Activated CD4-positive, alpha-beta T cell treated with anti-CD3 and anti-CD28 coated beads, Interleukin-2, amount 10 ng/mL, durations not matched to agents 24 days and 14 days (primary cell): ENCODE measurements at regions not wholly inside any gene's neighbourhood (a gene's known extent, or its start where the extent isn't known, plus 50 kb on each side); places are given as distances from the start of the nearest gene placed in this dataset.

Source experiments
- DNase-seq: peaks from one replicate; pipeline ENCODE4 v3.0.0; 2022
- H3K27ac Mint-ChIP-seq: one replicate; pipeline ENCODE4 v1.8.0; 2022; ENCODE audit warnings: mild to moderate bottlenecking, mixed read lengths
- H3K27me3 Mint-ChIP-seq: one replicate; pipeline ENCODE4 v1.8.0; 2022; ENCODE audit warnings: mixed read lengths
- H3K36me3 Mint-ChIP-seq: one replicate; pipeline ENCODE4 v1.8.0; 2022; ENCODE audit warnings: low read depth, mild to moderate bottlenecking, mixed read lengths
- H3K4me1 Mint-ChIP-seq: one replicate; pipeline ENCODE4 v1.8.0; 2021; ENCODE audit warnings: mixed read lengths
- H3K4me3 Mint-ChIP-seq: one replicate; pipeline ENCODE4 v1.8.0; 2022; ENCODE audit warnings: mild to moderate bottlenecking, moderate library complexity, mixed read lengths
- H3K9me3 Mint-ChIP-seq: one replicate; pipeline ENCODE4 v1.8.0; 2021; ENCODE audit warnings: mixed read lengths
- intact Hi-C: fragments of 100-400 bp; cut with micrococcal nuclease; formaldehyde crosslinking; loops from one replicate; pipeline ENCODE4 v1.15.1; 2023

GRCh38 chr4:176883108-176883550 lies 90.4 kb upstream of the VEGFC start:
- Mint-ChIP-seq H3K4me3 (no peak overlapping the region), H3K9me3 (no peaks in the 10 kb centered on the region), H3K4me1 (no peaks in the 10 kb centered on the region), H3K36me3 (no peaks in the 10 kb centered on the region), H3K27me3 (peaks cover 2% of the 10 kb centered on the region), H3K27ac (no peak overlapping the region)
- no peak for DNase-seq
- intact Hi-C loops: no loop called here

DNA sequence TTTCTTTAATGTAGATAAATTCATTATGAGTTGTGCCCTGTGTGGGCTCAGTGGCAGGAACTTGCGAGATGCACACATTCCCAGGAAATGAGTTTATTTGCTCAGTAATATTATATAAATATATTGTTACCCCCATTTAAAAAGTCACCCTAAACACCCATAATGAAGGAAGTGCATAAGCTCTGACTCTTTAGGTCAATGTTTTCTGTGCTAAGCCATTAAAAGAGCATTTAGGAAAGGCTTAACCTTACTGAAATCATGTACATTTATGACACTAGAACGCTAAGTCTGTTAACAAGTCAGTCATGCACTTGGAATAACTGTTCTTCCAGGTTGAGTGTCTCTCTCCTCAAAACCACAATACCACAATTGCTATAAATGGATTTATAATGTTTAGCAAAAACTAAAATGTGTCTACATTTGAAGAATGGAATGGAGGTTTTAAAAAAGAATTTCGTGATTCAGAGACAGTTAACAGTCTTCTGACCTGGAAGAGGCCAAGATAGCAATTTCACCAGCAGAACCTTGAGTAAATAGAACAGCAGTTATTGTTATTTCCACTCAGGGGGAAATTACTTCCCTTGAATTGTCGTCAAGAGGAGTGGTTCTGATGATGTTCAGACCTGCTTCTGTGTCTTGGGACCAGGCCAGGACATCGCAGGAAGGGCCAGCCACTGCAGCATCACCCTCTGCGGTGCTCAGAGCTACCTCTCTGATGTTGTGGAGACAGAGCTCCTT lies 91.1 kb upstream of the VEGFC start:
- intact Hi-C loops: no loop called here
- no peak overlapping the region for H3K4me3 Mint-ChIP-seq
- no peaks in the 10 kb centered on the region for H3K36me3 Mint-ChIP-seq
- no peak for DNase-seq
- no peak overlapping the region for H3K27ac Mint-ChIP-seq
- no peaks in the 10 kb centered on the region for H3K4me1 Mint-ChIP-seq
- H3K27me3 Mint-ChIP-seq: peaks cover 2% of the 10 kb centered on the region
- H3K9me3 Mint-ChIP-seq: no peaks in the 10 kb centered on the region

GRCh38 chr4:176885224-176885623 lies 92.5 kb upstream of the VEGFC start:
- intact Hi-C loops: no loop called here
- H3K27me3 Mint-ChIP-seq: peaks cover 4% of the 10 kb centered on the region
- H3K4me1 Mint-ChIP-seq: no peaks in the 10 kb centered on the region
- DNase-seq: no peak
- no peak overlapping the region for H3K4me3 Mint-ChIP-seq
- no peaks in the 10 kb centered on the region for H3K9me3 Mint-ChIP-seq
- no peak overlapping the region for H3K27ac Mint-ChIP-seq
- H3K36me3 Mint-ChIP-seq: no peaks in the 10 kb centered on the region

DNA sequence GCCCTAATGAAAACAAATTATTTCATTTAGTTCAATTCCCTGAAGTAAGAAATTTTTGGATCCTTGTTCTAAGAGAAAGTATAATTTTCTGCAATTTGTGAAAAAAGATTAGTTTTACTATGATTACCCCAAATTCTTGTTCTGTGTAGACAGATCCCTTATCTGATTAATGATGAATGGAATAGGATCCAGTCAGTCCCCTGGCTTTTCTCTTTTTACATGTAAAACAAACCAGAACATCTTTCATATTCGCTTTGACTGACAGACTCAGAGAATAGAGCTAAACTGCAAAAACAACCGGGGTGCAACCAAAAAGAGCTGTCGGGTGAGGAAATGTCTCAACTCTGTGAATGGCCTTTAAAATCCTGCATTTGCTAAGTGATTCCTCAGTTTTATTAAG lies 93.4 kb upstream of the VEGFC start:
- Mint-ChIP-seq H3K4me3 (no peak overlapping the region), H3K36me3 (no peaks in the 10 kb centered on the region), H3K9me3 (no peaks in the 10 kb centered on the region), H3K27ac (no peak overlapping the region), H3K27me3 (peaks cover 4% of the 10 kb centered on the region), H3K4me1 (no peaks in the 10 kb centered on the region)
- intact Hi-C loops: no loop called here
- no peak for DNase-seq

DNA sequence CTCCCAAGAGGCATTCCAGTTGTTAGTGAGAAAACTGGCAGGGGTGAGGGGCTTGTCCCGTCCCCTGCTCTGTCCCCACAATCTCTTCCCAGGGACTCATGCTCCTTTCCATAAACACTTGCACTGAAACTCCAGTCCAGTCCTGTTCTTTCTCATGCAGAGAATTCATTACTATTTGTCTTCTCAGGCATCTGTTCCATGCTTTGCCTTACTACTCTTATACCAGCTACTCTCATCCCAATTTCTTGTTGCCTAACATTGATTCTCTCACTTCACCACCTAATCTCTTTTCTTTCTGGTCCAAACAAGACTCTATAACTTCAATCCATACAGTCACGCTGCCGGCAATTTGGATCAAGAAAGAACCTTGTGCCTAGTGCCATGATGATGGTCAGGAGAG lies 97.1 kb upstream of the VEGFC start:
- Mint-ChIP-seq H3K27ac (no peak overlapping the region), H3K9me3 (no peaks in the 10 kb centered on the region), H3K4me3 (no peak overlapping the region), H3K27me3 (peaks cover 6% of the 10 kb centered on the region), H3K4me1 (no peaks in the 10 kb centered on the region), H3K36me3 (no peaks in the 10 kb centered on the region)
- no peak for DNase-seq
- intact Hi-C loops: no loop called here

DNA sequence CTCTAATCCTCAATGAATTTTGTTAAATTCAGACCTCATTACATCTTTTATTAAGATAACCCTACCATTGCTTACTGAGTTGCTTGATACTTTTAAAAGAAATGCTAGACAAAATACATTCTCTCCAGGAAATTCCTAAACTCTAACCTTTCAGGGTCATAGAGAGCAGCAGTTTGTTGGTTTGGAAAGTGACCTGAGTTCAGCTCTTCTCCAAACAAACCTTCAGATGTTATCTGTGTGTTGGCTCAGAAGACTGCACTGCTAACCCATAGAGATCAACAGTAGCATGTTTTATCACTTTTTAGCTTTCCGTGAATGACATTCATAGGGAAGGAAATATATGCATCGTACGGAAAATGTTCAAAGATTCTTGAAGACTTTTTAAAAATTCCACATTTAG lies 101.8 kb upstream of the VEGFC start:
- H3K9me3 Mint-ChIP-seq: no peaks in the 10 kb centered on the region
- H3K27ac Mint-ChIP-seq: no peak overlapping the region
- H3K4me1 Mint-ChIP-seq: no peaks in the 10 kb centered on the region
- intact Hi-C loops: no loop called here
- no peak overlapping the region for H3K4me3 Mint-ChIP-seq
- no peak for DNase-seq
- H3K27me3 Mint-ChIP-seq: peaks cover 21% of the 10 kb centered on the region
- no peaks in the 10 kb centered on the region for H3K36me3 Mint-ChIP-seq

- Mint-ChIP-seq H3K9me3 (no peaks in the 10 kb centered on the region), H3K27ac (no peak overlapping the region), H3K4me1 (peaks cover 2% of the 10 kb centered on the region), H3K36me3 (no peaks in the 10 kb centered on the region), H3K4me3 (no peak overlapping the region), H3K27me3 (peaks cover 19% of the 10 kb centered on the region)
- no peak for DNase-seq
- intact Hi-C loops: no loop called here
Observed at GRCh38 chr4:176896211-176896610, 103.5 kb upstream of the VEGFC start.

DNA sequence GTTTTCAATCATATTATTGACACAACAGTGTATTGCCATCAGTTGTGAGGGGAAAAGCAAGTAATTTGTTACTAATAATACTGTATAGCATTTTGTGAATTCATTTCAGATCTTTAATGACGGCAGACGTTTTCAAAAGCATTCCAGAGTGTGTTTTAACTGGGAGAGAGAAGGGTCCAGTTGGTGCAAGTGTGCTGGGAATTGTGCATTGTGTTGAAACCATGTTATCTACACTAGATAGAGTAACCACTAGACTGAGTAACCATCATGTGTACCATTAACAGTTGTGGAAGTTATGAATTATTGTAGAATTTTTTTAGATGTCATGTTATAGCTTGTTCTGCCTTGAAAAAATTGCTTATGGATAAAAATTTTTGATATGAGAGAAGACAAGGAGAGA lies 104.5 kb upstream of the VEGFC start:
- peaks cover 2% of the 10 kb centered on the region for H3K4me1 Mint-ChIP-seq
- no peak overlapping the region for H3K4me3 Mint-ChIP-seq
- H3K9me3 Mint-ChIP-seq: no peaks in the 10 kb centered on the region
- DNase-seq: no peak
- peaks cover 19% of the 10 kb centered on the region for H3K27me3 Mint-ChIP-seq
- H3K36me3 Mint-ChIP-seq: no peaks in the 10 kb centered on the region
- H3K27ac Mint-ChIP-seq: no peak overlapping the region
- intact Hi-C loops: no loop called here

GRCh38 chr4:176898791-176899190 lies 106.1 kb upstream of the VEGFC start:
- Mint-ChIP-seq H3K4me3 (no peak overlapping the region), H3K27ac (no peak overlapping the region), H3K27me3 (peaks cover 19% of the 10 kb centered on the region), H3K4me1 (peaks cover 10% of the 10 kb centered on the region), H3K9me3 (no peaks in the 10 kb centered on the region), H3K36me3 (no peaks in the 10 kb centered on the region)
- DNase-seq: no peak
- intact Hi-C loops: no loop called here

GRCh38 chr4:176902710-176903323 lies 110.1 kb upstream of the VEGFC start:
- H3K27ac Mint-ChIP-seq: peak overlapping the region; percentile 49
- H3K27me3 Mint-ChIP-seq: peaks cover 8% of the 10 kb centered on the region
- peak; percentile 60 for DNase-seq
- H3K9me3 Mint-ChIP-seq: peaks cover 3% of the 10 kb centered on the region
- H3K36me3 Mint-ChIP-seq: no peaks in the 10 kb centered on the region
- peak overlapping the region; percentile 34 for H3K4me3 Mint-ChIP-seq
- intact Hi-C loops: loop anchor here (2.0 to 5.0 kb wide), 5 partner anchors 111 to 778 kb away; partner anchors contain the start of genes NEIL3, SPCS3 and VEGFC
- peaks cover 10% of the 10 kb centered on the region for H3K4me1 Mint-ChIP-seq

DNA sequence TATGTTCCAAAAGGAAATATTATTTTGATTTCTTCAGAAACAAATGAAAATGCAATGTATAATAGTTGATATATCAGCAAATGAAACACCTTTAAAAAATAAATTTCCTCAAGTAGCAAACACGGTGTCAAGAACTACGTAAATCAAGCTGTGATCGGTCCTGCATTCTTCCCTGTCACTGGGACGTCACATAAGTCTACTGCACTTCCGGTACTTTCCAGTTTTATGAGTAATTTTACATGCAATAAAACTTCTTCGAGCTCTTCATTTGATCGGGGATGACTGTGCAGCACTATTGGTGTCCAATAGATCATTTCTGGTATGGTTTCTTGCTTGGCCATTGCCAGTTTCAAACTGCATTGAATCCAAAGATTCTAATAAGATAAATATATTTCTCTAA lies 114.0 kb upstream of the VEGFC start:
- intact Hi-C loops: no loop called here

DNA sequence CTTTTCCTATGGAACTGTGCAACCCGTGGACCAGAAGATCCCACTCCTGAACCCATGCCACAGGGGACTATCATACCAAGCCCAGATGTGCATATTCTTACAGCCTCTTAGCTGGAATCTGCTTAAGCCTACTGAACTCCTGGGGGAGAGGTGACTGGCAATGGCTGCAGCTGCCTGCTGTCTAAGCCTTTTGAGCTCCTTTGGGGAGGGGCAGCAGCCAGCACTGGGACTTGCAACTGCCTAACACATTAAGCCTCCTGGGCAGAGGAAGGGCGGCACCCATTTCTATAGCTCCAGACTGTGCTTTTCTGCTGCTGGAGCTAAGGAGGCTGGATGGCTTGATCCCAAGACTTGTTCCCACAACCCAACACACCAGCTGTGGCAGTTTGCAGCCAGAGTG lies 117.9 kb upstream of the VEGFC start:
- H3K9me3 Mint-ChIP-seq: peaks cover 12% of the 10 kb centered on the region
- intact Hi-C loops: no loop called here
- H3K36me3 Mint-ChIP-seq: no peaks in the 10 kb centered on the region
- H3K27me3 Mint-ChIP-seq: peaks cover 5% of the 10 kb centered on the region
- H3K4me1 Mint-ChIP-seq: no peaks in the 10 kb centered on the region
- no peak overlapping the region for H3K4me3 Mint-ChIP-seq
- no peak overlapping the region for H3K27ac Mint-ChIP-seq
- no peak for DNase-seq

More for the DNA sequence above, 114.0 kb upstream of the VEGFC start:
- H3K9me3 Mint-ChIP-seq: peaks cover 8% of the 10 kb centered on the region
- peaks cover 8% of the 10 kb centered on the region for H3K4me1 Mint-ChIP-seq
- H3K4me3 Mint-ChIP-seq: no peak overlapping the region
- no peak overlapping the region for H3K27ac Mint-ChIP-seq
- H3K27me3 Mint-ChIP-seq: no peaks in the 10 kb centered on the region
- H3K36me3 Mint-ChIP-seq: no peaks in the 10 kb centered on the region
- no peak for DNase-seq

DNA sequence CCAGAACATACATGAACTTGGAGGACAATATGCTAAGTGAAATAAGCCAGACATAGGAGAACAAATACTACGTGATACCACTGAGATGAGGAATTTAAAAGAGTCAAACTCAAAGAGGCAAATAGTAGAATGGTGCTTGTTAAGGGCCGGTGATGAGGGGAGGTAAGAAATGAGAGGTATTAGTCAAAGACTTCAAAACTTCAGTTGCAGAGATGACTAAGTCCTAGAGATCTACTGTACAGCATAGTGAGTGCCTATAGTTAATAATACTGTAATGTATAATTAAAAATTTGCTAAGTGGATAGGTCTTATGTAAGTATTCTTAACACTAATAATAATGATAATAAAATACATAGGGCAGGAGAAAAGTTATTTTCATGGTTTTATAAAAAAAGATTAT lies 126.9 kb upstream of the VEGFC start:
- H3K36me3 Mint-ChIP-seq: no peaks in the 10 kb centered on the region
- H3K27ac Mint-ChIP-seq: no peak overlapping the region
- H3K9me3 Mint-ChIP-seq: peaks cover 6% of the 10 kb centered on the region
- no peak overlapping the region for H3K4me3 Mint-ChIP-seq
- no peaks in the 10 kb centered on the region for H3K27me3 Mint-ChIP-seq
- intact Hi-C loops: no loop called here
- no peak for DNase-seq
- no peaks in the 10 kb centered on the region for H3K4me1 Mint-ChIP-seq

GRCh38 chr4:176920694-176921093 lies 128.0 kb upstream of the VEGFC start:
- Mint-ChIP-seq H3K36me3 (no peaks in the 10 kb centered on the region), H3K4me3 (no peak overlapping the region), H3K27me3 (no peaks in the 10 kb centered on the region), H3K4me1 (no peaks in the 10 kb centered on the region), H3K9me3 (peaks cover 3% of the 10 kb centered on the region), H3K27ac (no peak overlapping the region)
- no peak for DNase-seq
- intact Hi-C loops: no loop called here

DNA sequence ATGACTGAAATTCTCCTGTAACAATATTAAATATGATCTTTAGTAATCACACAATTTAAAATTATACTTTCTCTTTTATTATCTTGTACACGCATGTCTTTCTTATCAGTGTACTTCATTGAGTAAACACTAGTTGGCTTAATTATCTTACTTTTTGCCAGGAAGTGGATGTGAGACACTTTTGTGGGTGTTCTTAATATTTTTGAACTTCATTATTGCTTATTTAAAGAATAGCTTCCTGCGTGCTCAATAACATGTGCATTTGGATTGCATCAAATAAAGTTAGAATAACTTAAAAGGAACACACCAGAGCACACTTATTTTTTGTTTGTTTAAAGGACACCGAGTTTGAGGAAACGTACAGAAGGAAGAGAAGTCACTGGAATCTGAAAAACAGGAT lies 128.5 kb upstream of the VEGFC start:
- Mint-ChIP-seq H3K27me3 (no peaks in the 10 kb centered on the region), H3K36me3 (no peaks in the 10 kb centered on the region), H3K9me3 (no peaks in the 10 kb centered on the region), H3K4me3 (no peak overlapping the region), H3K27ac (no peak overlapping the region), H3K4me1 (no peaks in the 10 kb centered on the region)
- intact Hi-C loops: no loop called here
- no peak for DNase-seq
